Esophagus mucosa (tissue), 1 donor: ENCODE measurements at regions not wholly inside any gene's neighbourhood (a gene's known extent, or its start where the extent isn't known, plus 50 kb on each side); places are given as distances from the start of the nearest gene placed in this dataset.
"Not testable (repeated sequence)": the region's sequence is repeated elsewhere in the genome, so short reads cannot be mapped to it uniquely, and the experiment has no call there.

ENCODE experiments used
- ATAC-seq: fragments of 200-7000 bp; cut with Tn5 transposase; one replicate; pipeline ENCODE4 v1.9.1; 2020
- donor health status: DM: yes; HTN: yes; CAD: no.

DNA sequence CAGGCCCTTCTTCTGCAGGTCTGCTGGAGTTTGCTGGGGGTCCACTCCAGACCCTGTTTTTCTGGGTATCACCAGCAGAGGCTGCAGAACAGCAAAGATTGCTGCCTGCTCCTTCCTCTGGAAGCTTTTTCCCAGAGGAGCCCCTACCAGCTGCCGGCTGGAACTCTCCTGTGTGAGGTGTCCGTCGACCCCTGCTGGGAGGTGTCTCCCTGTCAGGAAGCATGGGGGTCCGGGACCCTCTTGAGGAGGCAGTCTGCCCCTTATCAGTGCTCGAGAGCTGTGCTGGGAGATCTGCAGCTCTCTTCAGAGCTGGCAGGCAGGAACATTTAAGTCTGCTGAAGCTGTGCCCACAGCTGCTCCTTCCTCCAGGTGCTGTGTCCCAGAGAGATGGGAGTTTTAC is 1622.8 kb downstream of the KHDRBS2 start:
- not testable (repeated sequence) for ATAC-seq

DNA sequence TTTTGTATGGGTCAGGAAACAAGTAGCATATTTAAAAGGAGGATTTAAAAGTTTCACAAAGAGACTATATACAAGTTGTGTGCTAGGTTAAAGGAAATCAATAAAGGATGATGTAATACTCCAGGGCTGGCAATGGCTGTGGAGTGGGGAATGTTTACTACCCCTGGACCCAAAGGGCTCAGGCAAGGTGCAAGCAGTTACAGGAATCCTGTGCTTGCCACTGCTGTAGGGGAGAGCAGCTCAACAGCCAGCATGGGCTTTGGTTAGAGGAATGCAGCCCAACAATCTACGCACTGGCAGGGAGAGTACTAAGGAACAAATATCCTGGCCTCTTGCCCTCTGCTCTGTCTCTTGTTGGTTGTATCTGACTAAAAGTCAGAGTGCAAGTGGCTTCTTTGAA is 1642.2 kb downstream of the KHDRBS2 start:
- no peak for ATAC-seq

DNA sequence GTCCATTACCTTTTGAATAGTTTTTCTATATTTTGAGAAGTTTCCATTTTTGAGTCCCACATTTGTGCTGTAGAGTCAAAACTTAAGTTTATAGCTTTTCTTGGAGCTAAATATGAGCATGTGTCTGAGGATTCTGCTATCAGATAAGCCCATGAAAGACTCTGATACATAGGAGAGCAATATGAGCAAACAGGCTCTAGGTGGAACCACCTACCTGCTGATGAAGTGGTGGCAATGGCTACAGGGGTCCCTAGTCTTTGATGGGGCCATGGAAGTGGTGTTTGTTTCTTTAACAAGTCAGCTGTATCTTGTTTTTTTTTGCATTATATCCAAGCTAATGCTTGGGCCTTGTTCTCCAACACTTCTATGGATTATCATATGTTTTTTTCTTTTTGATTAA is 1646.8 kb downstream of the KHDRBS2 start:
- not testable (repeated sequence) for ATAC-seq
